ENCODE measurements at regions not wholly inside any gene's neighbourhood (a gene's known extent, or its start where the extent isn't known, plus 50 kb on each side); places are given as distances from the start of the nearest gene placed in this dataset.

DNA sequence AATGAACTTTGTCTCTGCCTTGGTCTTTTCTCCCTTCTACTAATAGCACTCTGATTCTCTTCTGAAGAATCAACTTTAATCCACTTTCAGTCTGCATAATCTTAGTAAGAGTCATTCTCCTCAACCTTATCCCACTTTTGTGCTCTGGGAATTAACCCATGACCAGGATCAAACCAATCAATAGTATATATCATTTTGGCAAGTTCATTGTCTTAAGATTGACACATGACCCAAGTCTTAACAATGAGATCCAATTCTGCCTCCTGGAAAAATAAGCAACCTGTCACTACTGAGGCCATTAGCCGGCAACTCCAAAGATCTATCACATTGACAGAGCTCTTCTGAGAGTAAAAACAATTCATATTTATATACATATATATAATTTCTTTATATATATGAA is 1358.4 kb upstream of the ADGRL3 start:
- TF ChIP-seq, protein P1, sequence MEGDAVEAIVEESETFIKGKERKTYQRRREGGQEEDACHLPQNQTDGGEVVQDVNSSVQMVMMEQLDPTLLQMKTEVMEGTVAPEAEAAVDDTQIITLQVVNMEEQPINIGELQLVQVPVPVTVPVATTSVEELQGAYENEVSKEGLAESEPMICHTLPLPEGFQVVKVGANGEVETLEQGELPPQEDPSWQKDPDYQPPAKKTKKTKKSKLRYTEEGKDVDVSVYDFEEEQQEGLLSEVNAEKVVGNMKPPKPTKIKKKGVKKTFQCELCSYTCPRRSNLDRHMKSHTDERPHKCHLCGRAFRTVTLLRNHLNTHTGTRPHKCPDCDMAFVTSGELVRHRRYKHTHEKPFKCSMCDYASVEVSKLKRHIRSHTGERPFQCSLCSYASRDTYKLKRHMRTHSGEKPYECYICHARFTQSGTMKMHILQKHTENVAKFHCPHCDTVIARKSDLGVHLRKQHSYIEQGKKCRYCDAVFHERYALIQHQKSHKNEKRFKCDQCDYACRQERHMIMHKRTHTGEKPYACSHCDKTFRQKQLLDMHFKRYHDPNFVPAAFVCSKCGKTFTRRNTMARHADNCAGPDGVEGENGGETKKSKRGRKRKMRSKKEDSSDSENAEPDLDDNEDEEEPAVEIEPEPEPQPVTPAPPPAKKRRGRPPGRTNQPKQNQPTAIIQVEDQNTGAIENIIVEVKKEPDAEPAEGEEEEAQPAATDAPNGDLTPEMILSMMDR (IDR thresholded peaks at IDR 0.05; ENCODE audit: poor library complexity), result no peak
- no peak for TF ChIP-seq EZH2 (IDR thresholded peaks at IDR 0.05; ENCODE audit: borderline replicate concordance)

All from hepatocyte (in vitro differentiated cells).